HUES6 (cell line): ENCODE measurements at regions not wholly inside any gene's neighbourhood (a gene's known extent, or its start where the extent isn't known, plus 50 kb on each side); places are given as distances from the start of the nearest gene placed in this dataset.

ENCODE experiments used
- H3K27ac ChIP-seq: 2 replicates; pipeline ENCODE4 v1.7.0; 2013; ENCODE audit warnings: low read depth, mild to moderate bottlenecking, low read length, inconsistent platforms
- H3K27me3 ChIP-seq: 2 replicates; pipeline ENCODE4 v1.6.1; 2013; ENCODE audit warnings: low read length; ENCODE audit not compliant: control insufficient read depth, insufficient read depth
- H3K36me3 ChIP-seq: 2 replicates; pipeline ENCODE4 v1.6.1; 2013; ENCODE audit warnings: low read length; ENCODE audit not compliant: control insufficient read depth, insufficient read depth
- H3K4me1 ChIP-seq: 2 replicates; pipeline ENCODE4 v1.6.1; 2013; ENCODE audit warnings: low read length; ENCODE audit not compliant: control insufficient read depth, insufficient read depth
- H3K4me3 ChIP-seq: 2 replicates; pipeline ENCODE4 v1.5.1; 2013; ENCODE audit warnings: low read depth, low read length
- H3K9ac ChIP-seq: one replicate; pipeline ENCODE4 v1.6.1; 2013; ENCODE audit warnings: mild to moderate bottlenecking, low read length
- H3K9me3 ChIP-seq: 2 replicates; pipeline ENCODE4 v1.6.1; 2013; ENCODE audit warnings: low read depth, low read length; ENCODE audit not compliant: control insufficient read depth, insufficient read depth

- no peak overlapping the region for H3K4me3 ChIP-seq
- peaks cover 6% of the 10 kb centered on the region; the same call in 1 of the 2 replicates for H3K9me3 ChIP-seq
- H3K27me3 ChIP-seq, result 0 out of 2 replicates have a peak, but pooled peaks cover 3% of the 10 kb centered on the region
- H3K36me3 ChIP-seq, result no peaks in the 10 kb centered on the region
- H3K4me1 ChIP-seq, result peaks cover 7% of the 10 kb centered on the region; the same call in 1 of the 2 replicates
- H3K27ac ChIP-seq, result no peak overlapping the region
- no peak overlapping the region for H3K9ac ChIP-seq
These were observed 500.6 kb upstream of the PROK2 start for GRCh38 chr3:72285502-72285901.

GRCh38 chr3:72284471-72284870 lies 499.5 kb upstream of the PROK2 start:
- H3K27me3 ChIP-seq, result no peaks in the 10 kb centered on the region
- H3K4me3 ChIP-seq, result no peak overlapping the region
- no peak overlapping the region for H3K9ac ChIP-seq
- peaks cover 7% of the 10 kb centered on the region; the same call in 1 of the 2 replicates for H3K4me1 ChIP-seq
- peaks cover 6% of the 10 kb centered on the region; the same call in 1 of the 2 replicates for H3K9me3 ChIP-seq
- no peak overlapping the region for H3K27ac ChIP-seq
- no peaks in the 10 kb centered on the region for H3K36me3 ChIP-seq

GRCh38 chr3:72282918-72283317 lies 498.0 kb upstream of the PROK2 start:
- Histone ChIP-seq H3K4me3 (no peak overlapping the region), H3K9ac (no peak overlapping the region), H3K9me3 (peaks cover 6% of the 10 kb centered on the region; the same call in 1 of the 2 replicates), H3K27ac (no peak overlapping the region), H3K4me1 (no peaks in the 10 kb centered on the region), H3K36me3 (no peaks in the 10 kb centered on the region), H3K27me3 (no peaks in the 10 kb centered on the region)

GRCh38 chr3:72281551-72281950 lies 496.6 kb upstream of the PROK2 start:
- no peak overlapping the region for H3K27ac ChIP-seq
- no peaks in the 10 kb centered on the region for H3K27me3 ChIP-seq
- H3K9me3 ChIP-seq, result peaks cover 6% of the 10 kb centered on the region; the same call in 1 of the 2 replicates
- no peaks in the 10 kb centered on the region for H3K4me1 ChIP-seq
- no peak overlapping the region for H3K4me3 ChIP-seq
- H3K9ac ChIP-seq, result no peak overlapping the region
- no peaks in the 10 kb centered on the region for H3K36me3 ChIP-seq

- no peak overlapping the region for H3K4me3 ChIP-seq
- no peak overlapping the region for H3K9ac ChIP-seq
- H3K9me3 ChIP-seq, result peaks cover 6% of the 10 kb centered on the region; the same call in 1 of the 2 replicates
- H3K27ac ChIP-seq, result no peak overlapping the region
- H3K36me3 ChIP-seq, result no peaks in the 10 kb centered on the region
- no peaks in the 10 kb centered on the region for H3K27me3 ChIP-seq
- no peaks in the 10 kb centered on the region for H3K4me1 ChIP-seq
These were observed 495.9 kb upstream of the PROK2 start for GRCh38 chr3:72280876-72281275.

GRCh38 chr3:72279631-72280041 lies 494.7 kb upstream of the PROK2 start:
- Histone ChIP-seq H3K9ac (no peak overlapping the region), H3K27ac (no peak overlapping the region), H3K27me3 (no peaks in the 10 kb centered on the region), H3K9me3 (peaks cover 6% of the 10 kb centered on the region; the same call in 1 of the 2 replicates), H3K4me1 (peaks cover 7% of the 10 kb centered on the region; the same call in 1 of the 2 replicates), H3K36me3 (no peaks in the 10 kb centered on the region), H3K4me3 (no peak overlapping the region)

- H3K27ac ChIP-seq, result no peak overlapping the region
- H3K27me3 ChIP-seq, result no peaks in the 10 kb centered on the region
- H3K4me3 ChIP-seq, result no peak overlapping the region
- H3K36me3 ChIP-seq, result no peaks in the 10 kb centered on the region
- no peak overlapping the region for H3K9ac ChIP-seq
- peaks cover 6% of the 10 kb centered on the region; the same call in 1 of the 2 replicates for H3K9me3 ChIP-seq
- H3K4me1 ChIP-seq, result peaks cover 12% of the 10 kb centered on the region; the same call in 1 of the 2 replicates
These were observed 494.2 kb upstream of the PROK2 start for GRCh38 chr3:72279068-72279604.

- H3K27ac ChIP-seq, result no peak overlapping the region
- peaks cover 19% of the 10 kb centered on the region for H3K4me1 ChIP-seq
- no peak overlapping the region for H3K4me3 ChIP-seq
- H3K9ac ChIP-seq, result no peak overlapping the region
- H3K27me3 ChIP-seq, result no peaks in the 10 kb centered on the region
- peaks cover 6% of the 10 kb centered on the region; the same call in 1 of the 2 replicates for H3K9me3 ChIP-seq
- H3K36me3 ChIP-seq, result no peaks in the 10 kb centered on the region
These were observed 493.6 kb upstream of the PROK2 start for GRCh38 chr3:72278349-72279067.

- peaks cover 21% of the 10 kb centered on the region for H3K4me1 ChIP-seq
- H3K9me3 ChIP-seq, result peaks cover under 1% of the 10 kb centered on the region; the same call in 1 of the 2 replicates
- H3K4me3 ChIP-seq, result no peak overlapping the region
- H3K27me3 ChIP-seq, result no peaks in the 10 kb centered on the region
- H3K36me3 ChIP-seq, result no peaks in the 10 kb centered on the region
- no peak overlapping the region for H3K27ac ChIP-seq
- H3K9ac ChIP-seq, result no peak overlapping the region
These were observed 492.8 kb upstream of the PROK2 start for GRCh38 chr3:72277710-72278109.

GRCh38 chr3:72276806-72277205 lies 491.9 kb upstream of the PROK2 start:
- no peak overlapping the region for H3K9ac ChIP-seq
- H3K4me3 ChIP-seq, result no peak overlapping the region
- peaks cover 21% of the 10 kb centered on the region for H3K4me1 ChIP-seq
- no peaks in the 10 kb centered on the region for H3K9me3 ChIP-seq
- H3K36me3 ChIP-seq, result no peaks in the 10 kb centered on the region
- H3K27me3 ChIP-seq, result no peaks in the 10 kb centered on the region
- H3K27ac ChIP-seq, result no peak overlapping the region

GRCh38 chr3:72275331-72275751 lies 490.4 kb upstream of the PROK2 start:
- Histone ChIP-seq H3K9ac (no peak overlapping the region), H3K36me3 (no peaks in the 10 kb centered on the region), H3K9me3 (no peaks in the 10 kb centered on the region), H3K4me3 (no peak overlapping the region), H3K27me3 (no peaks in the 10 kb centered on the region), H3K27ac (no peak overlapping the region), H3K4me1 (peaks cover 23% of the 10 kb centered on the region)
